Astrocyte (in vitro differentiated cells and primary cell): ENCODE measurements at regions not wholly inside any gene's neighbourhood (a gene's known extent, or its start where the extent isn't known, plus 50 kb on each side); places are given as distances from the start of the nearest gene placed in this dataset.

Experiments
- DNase-seq: peaks from one replicate; pipeline ENCODE4 v3.0.0-alpha.2; 2010; ENCODE audit warnings: low read depth
- FAIRE-seq: peaks from 2 replicates; lab custom pipeline; 2011; peaks lifted over from hg19 to GRCh38; lab: Jason Lieb, UNC
- H2AFZ ChIP-seq: 2 replicates; pipeline ENCODE4 v1.6.0; 2012; ENCODE audit warnings: low read depth, low read length, inconsistent platforms
- H3K27ac ChIP-seq: 2 replicates; pipeline ENCODE4 v1.5.1; 2011; ENCODE audit warnings: low read depth, low read length, inconsistent platforms
- H3K27me3 ChIP-seq: 2 replicates; pipeline ENCODE4 v1.6.0; 2011; ENCODE audit warnings: low read length, inconsistent platforms; ENCODE audit not compliant: insufficient read depth
- H3K36me3 ChIP-seq: 2 replicates; pipeline ENCODE4 v1.5.1; 2011; ENCODE audit warnings: low read length, inconsistent platforms; ENCODE audit not compliant: insufficient read depth
- H3K4me1 ChIP-seq: 2 replicates; pipeline ENCODE4 v1.5.1; 2011; ENCODE audit warnings: low read length, inconsistent platforms; ENCODE audit not compliant: insufficient read depth
- H3K4me2 ChIP-seq: 2 replicates; pipeline ENCODE4 v1.6.0; 2012; ENCODE audit warnings: low read length, inconsistent platforms
- H3K4me3 ChIP-seq: 2 replicates; pipeline ENCODE4 v1.5.1; 2011; ENCODE audit warnings: low read depth, mild to moderate bottlenecking, low read length, inconsistent platforms; ENCODE audit not compliant: insufficient read depth
- H3K79me2 ChIP-seq: 2 replicates; pipeline ENCODE4 v1.6.0; 2012; ENCODE audit warnings: mild to moderate bottlenecking, low read length, inconsistent platforms; ENCODE audit not compliant: insufficient read depth
- H3K9ac ChIP-seq: 2 replicates; pipeline ENCODE4 v1.6.0; 2012; ENCODE audit warnings: mild to moderate bottlenecking, low read length, inconsistent platforms
- H3K9me3 ChIP-seq: 2 replicates; pipeline ENCODE4 v1.5.1; 2012; ENCODE audit warnings: low read depth, mild to moderate bottlenecking, low read length, inconsistent platforms; ENCODE audit not compliant: insufficient read depth
- H4K20me1 ChIP-seq: 2 replicates; pipeline ENCODE4 v1.6.0; 2012; ENCODE audit warnings: low read length, inconsistent platforms; ENCODE audit not compliant: insufficient read depth
- H3K27ac Mint-ChIP-seq: one replicate; pipeline ENCODE4 v1.8.0; 2021; ENCODE audit warnings: mild to moderate bottlenecking, mixed read lengths; ENCODE audit not compliant: unreplicated experiment
- H3K27me3 Mint-ChIP-seq: one replicate; pipeline ENCODE4 v1.8.0; 2021; ENCODE audit warnings: low read depth, mixed read lengths; ENCODE audit not compliant: unreplicated experiment
- H3K36me3 Mint-ChIP-seq: one replicate; pipeline ENCODE4 v1.8.0; 2021; ENCODE audit warnings: low read depth, mixed read lengths; ENCODE audit not compliant: unreplicated experiment
- H3K4me1 Mint-ChIP-seq: one replicate; pipeline ENCODE4 v1.8.0; 2021; ENCODE audit warnings: low read depth, mixed read lengths; ENCODE audit not compliant: unreplicated experiment
- H3K4me3 Mint-ChIP-seq: one replicate; pipeline ENCODE4 v1.8.0; 2021; ENCODE audit warnings: mild to moderate bottlenecking, moderate library complexity, mixed read lengths; ENCODE audit not compliant: unreplicated experiment
- H3K9me3 Mint-ChIP-seq: one replicate; pipeline ENCODE4 v1.8.0; 2021; ENCODE audit warnings: mild to moderate bottlenecking, mixed read lengths; ENCODE audit not compliant: unreplicated experiment
- EZH2 ChIP-seq: IDR thresholded peaks from 2 replicates; pipeline ENCODE4 v1.6.1; 2012; ENCODE audit warnings: mild to moderate bottlenecking, low read length, inconsistent platforms; ENCODE audit not compliant: insufficient read depth
- TF ChIP-seq, protein P1 (sequence below): IDR thresholded peaks from 2 replicates; pipeline ENCODE4 v1.5.1; 2011; ENCODE audit warnings: low read depth, mild to moderate bottlenecking, inconsistent platforms, low read length, moderate library complexity; ENCODE audit not compliant: insufficient read depth

DNA sequence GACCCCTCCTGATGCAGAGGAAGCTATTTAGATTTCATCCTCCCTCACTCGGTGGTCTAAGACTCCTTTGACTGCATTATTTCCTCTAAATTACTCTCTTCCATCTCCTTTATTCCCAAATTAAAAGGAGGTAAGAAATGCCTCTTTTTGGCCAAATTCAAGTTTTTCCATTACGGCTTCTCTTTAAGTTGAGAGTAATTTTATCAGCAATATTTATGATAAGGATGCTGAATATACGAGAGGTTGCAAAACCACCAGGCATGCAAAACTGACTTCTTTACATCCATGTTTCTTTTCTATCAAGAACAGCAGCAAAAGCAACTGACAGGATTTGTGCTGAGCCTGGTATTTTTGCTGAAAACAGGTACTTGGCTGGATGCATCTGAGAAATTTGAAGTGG is 262.0 kb upstream of the RARB start:
- no peak for FAIRE-seq
- no peaks in the 10 kb centered on the region for H3K36me3 Mint-ChIP-seq
- Histone ChIP-seq H3K27me3 (no peaks in the 10 kb centered on the region), H3K4me3 (no peak overlapping the region), H3K4me2 (no peak overlapping the region), H3K27ac (no peak overlapping the region), H3K79me2 (no peaks in the 10 kb centered on the region), H3K36me3 (no peaks in the 10 kb centered on the region), H4K20me1 (no peaks in the 10 kb centered on the region), H3K9ac (no peak overlapping the region), H3K9me3 (no peaks in the 10 kb centered on the region), H3K4me1 (no peaks in the 10 kb centered on the region), H2AFZ (no peak overlapping the region)
- no peak for DNase-seq
- peaks cover 5% of the 10 kb centered on the region for H3K9me3 Mint-ChIP-seq
- no peak overlapping the region for H3K27ac Mint-ChIP-seq
- H3K27me3 Mint-ChIP-seq: no peaks in the 10 kb centered on the region
- TF ChIP-seq, protein P1, sequence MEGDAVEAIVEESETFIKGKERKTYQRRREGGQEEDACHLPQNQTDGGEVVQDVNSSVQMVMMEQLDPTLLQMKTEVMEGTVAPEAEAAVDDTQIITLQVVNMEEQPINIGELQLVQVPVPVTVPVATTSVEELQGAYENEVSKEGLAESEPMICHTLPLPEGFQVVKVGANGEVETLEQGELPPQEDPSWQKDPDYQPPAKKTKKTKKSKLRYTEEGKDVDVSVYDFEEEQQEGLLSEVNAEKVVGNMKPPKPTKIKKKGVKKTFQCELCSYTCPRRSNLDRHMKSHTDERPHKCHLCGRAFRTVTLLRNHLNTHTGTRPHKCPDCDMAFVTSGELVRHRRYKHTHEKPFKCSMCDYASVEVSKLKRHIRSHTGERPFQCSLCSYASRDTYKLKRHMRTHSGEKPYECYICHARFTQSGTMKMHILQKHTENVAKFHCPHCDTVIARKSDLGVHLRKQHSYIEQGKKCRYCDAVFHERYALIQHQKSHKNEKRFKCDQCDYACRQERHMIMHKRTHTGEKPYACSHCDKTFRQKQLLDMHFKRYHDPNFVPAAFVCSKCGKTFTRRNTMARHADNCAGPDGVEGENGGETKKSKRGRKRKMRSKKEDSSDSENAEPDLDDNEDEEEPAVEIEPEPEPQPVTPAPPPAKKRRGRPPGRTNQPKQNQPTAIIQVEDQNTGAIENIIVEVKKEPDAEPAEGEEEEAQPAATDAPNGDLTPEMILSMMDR: no peak
- no peak for TF ChIP-seq EZH2
- peaks cover 3% of the 10 kb centered on the region for H3K4me1 Mint-ChIP-seq
- no peak overlapping the region for H3K4me3 Mint-ChIP-seq

DNA sequence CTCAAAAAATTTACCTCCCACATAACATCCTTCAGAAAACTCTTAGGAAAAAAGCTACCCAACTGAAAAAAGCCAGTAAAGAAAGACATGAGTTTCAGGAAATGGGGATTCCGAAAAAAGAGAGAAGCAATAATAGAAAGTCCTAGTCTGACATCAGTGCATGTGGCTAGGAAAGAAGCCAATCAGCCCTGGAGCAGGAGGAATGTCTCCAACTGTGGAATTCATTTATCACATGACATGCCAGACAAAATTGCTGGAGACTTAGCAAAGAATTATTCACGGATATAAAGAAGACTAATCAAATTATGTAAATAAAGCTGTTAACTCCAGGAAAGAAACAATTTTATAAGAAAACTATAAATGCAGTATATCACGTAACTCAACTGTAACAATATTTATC is 258.9 kb upstream of the RARB start:
- H3K4me3 Mint-ChIP-seq: no peak overlapping the region
- no peak for FAIRE-seq
- H3K27me3 ChIP-seq: no peaks in the 10 kb centered on the region
- no peak overlapping the region for H3K4me3 ChIP-seq
- no peaks in the 10 kb centered on the region for H3K9me3 ChIP-seq
- no peak overlapping the region for H3K27ac ChIP-seq
- H3K9ac ChIP-seq: no peak overlapping the region
- no peaks in the 10 kb centered on the region for H3K36me3 ChIP-seq
- no peaks in the 10 kb centered on the region for H4K20me1 ChIP-seq
- TF ChIP-seq, protein P1: no peak
- no peak for TF ChIP-seq EZH2
- no peak overlapping the region for H2AFZ ChIP-seq
- H3K27me3 Mint-ChIP-seq: no peaks in the 10 kb centered on the region
- H3K9me3 Mint-ChIP-seq: peaks cover 5% of the 10 kb centered on the region
- H3K27ac Mint-ChIP-seq: no peak overlapping the region
- H3K4me1 ChIP-seq: no peaks in the 10 kb centered on the region
- no peak overlapping the region for H3K4me2 ChIP-seq
- no peaks in the 10 kb centered on the region for H3K79me2 ChIP-seq
- DNase-seq: peak; percentile 68
- no peaks in the 10 kb centered on the region for H3K36me3 Mint-ChIP-seq
- no peaks in the 10 kb centered on the region for H3K4me1 Mint-ChIP-seq

DNA sequence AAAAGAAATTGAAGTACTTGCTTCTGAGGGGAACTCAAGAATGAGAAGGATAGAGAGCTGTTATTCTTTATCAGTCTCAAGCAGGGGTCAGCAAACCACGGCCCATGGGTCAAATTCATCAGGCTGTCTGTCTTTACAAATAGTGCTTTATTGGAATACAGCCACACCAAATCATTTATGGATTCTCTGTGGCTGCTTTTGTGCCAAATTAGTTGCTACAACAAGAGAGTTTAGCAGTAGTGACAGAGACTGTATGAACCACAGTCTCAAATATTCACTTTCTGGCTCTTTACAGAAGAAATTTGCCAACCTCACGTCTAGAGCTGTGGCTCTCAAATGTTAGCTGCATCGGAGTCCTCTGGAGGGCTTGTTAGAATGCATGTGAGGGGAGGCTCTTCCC is 258.0 kb upstream of the RARB start:
- Histone ChIP-seq H3K4me2 (no peak overlapping the region), H2AFZ (no peak overlapping the region), H3K79me2 (no peaks in the 10 kb centered on the region), H3K9ac (no peak overlapping the region), H3K9me3 (no peaks in the 10 kb centered on the region), H3K36me3 (no peaks in the 10 kb centered on the region), H3K4me3 (no peak overlapping the region), H3K27me3 (no peaks in the 10 kb centered on the region), H3K27ac (no peak overlapping the region), H3K4me1 (no peaks in the 10 kb centered on the region), H4K20me1 (no peaks in the 10 kb centered on the region)
- Mint-ChIP-seq H3K9me3 (peaks cover 5% of the 10 kb centered on the region), H3K4me1 (no peaks in the 10 kb centered on the region), H3K27ac (no peak overlapping the region), H3K36me3 (no peaks in the 10 kb centered on the region), H3K4me3 (no peak overlapping the region), H3K27me3 (no peaks in the 10 kb centered on the region)
- DNase-seq (peak; percentile 32), FAIRE-seq (no peak)
- TF ChIP-seq EZH2: no peak
- TF ChIP-seq, protein P1: no peak
